ENCODE measurements at regions not wholly inside any gene's neighbourhood (a gene's known extent, or its start where the extent isn't known, plus 50 kb on each side); places are given as distances from the start of the nearest gene placed in this dataset.

DNA sequence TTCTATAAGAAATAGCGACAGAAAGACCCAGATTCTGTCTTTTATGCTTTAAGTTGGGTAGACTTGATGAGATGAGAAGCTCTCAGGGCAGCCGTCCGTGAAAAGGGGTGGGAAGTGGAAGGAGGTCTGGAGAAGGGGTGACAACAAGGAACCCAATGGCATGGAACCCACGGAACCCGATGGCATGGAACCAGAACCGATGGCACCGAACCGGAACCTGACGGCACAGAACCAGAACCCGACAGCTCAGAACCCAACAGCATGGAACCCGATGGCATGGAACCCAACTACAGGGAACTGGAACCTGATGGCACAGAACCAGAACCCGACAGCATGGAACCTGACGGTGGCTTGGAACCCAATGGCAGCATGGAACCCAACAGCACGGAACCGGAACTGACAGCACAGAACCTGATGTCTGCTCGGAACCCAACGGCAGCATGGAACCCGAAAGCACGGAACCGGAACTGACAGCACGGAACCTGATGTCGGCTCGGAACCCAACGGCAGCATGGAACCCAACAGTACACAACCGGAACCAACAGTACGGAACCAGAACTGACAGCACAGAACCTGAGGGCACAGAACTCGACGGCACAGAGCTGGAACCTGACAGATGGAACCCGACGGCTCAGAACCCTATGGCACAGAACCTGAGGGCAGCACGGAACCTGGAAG is 155.2 kb downstream of the TMEM18 start:
- peaks cover 27% of the 10 kb centered on the region for H3K27me3 ChIP-seq (ENCODE audit: insufficient read depth, low read depth)
- no peaks in the 10 kb centered on the region for H4K20me1 ChIP-seq (ENCODE audit: insufficient read depth)
- H3K4me3 ChIP-seq: no peak overlapping the region
- no peaks in the 10 kb centered on the region for H3K9me2 ChIP-seq (ENCODE audit: insufficient read depth)
- no peak for DNase-seq
- no TSS peak for BruUV-seq (replicated peaks)
- H3K79me2 ChIP-seq (ENCODE audit: low read depth): no peaks in the 10 kb centered on the region
- H3K9me3 ChIP-seq (ENCODE audit: insufficient read depth, low read depth): no peaks in the 10 kb centered on the region
- no peak overlapping the region for H2AFZ ChIP-seq
- ChIA-PET CTCF (no interaction called here), POLR2A (ENCODE audit: unreplicated experiment) (no interaction called here)
- no peak for TF ChIP-seq CTCF (conservative IDR thresholded peaks at IDR 0.05)
- TF ChIP-seq EZH2 (IDR thresholded peaks at IDR 0.05; ENCODE audit: low read depth): no peak
- intact Hi-C loops (cut with micrococcal nuclease; ENCODE audit: unreplicated experiment): no loop called here
- no peaks in the 10 kb centered on the region for H3K36me3 ChIP-seq (ENCODE audit: low read depth)
- no peaks in the 10 kb centered on the region for H3F3A ChIP-seq (ENCODE audit: insufficient read depth, low read depth)
- H3K4me2 ChIP-seq: no peak overlapping the region
- no peak overlapping the region for H3K27ac ChIP-seq
- H3K4me1 ChIP-seq (replicated peaks; ENCODE audit: insufficient read depth): peaks cover 9% of the 10 kb centered on the region

DNA sequence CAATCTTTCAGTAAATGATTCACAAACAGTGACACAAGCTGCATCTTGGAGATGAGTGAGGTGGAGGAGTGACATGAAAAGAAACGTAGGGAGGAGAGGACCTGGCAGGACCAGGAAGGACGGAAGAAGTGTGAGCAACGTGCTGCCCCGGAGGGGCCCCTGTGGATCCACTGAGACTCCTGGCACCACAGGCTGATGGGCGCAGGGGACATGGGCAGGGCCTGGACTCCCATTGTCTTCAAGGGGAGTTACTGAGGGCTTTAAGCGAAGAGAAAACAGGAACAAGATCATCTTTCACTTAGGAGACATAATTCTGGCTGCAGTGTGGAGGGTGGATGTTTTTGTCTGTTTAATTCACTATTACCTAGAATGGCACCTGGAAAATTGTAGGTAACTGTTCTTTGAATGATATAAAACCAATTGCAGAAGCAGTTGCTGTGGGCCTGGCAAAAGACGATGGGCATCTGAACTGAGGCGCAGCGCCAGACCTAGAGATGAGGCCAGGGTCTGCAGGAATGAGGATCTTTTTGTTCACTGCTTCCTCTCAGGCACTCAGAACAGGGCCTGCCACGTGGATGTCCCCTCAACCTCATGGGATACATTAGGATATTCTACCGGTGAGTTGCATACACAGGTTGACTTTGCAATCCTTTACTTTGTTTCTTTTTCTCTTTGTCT is 156.4 kb downstream of the TMEM18 start:
- no peaks in the 10 kb centered on the region for H3K9me2 ChIP-seq (ENCODE audit: insufficient read depth)
- H3F3A ChIP-seq (ENCODE audit: insufficient read depth, low read depth): no peaks in the 10 kb centered on the region
- no peaks in the 10 kb centered on the region for H3K79me2 ChIP-seq (ENCODE audit: low read depth)
- no peak overlapping the region for H2AFZ ChIP-seq
- DNase-seq: no peak
- ChIA-PET POLR2A (ENCODE audit: unreplicated experiment) (no interaction called here), CTCF (no interaction called here)
- no peaks in the 10 kb centered on the region for H4K20me1 ChIP-seq (ENCODE audit: insufficient read depth)
- H3K4me3 ChIP-seq: no peak overlapping the region
- peaks cover 35% of the 10 kb centered on the region for H3K27me3 ChIP-seq (ENCODE audit: insufficient read depth, low read depth)
- no peak overlapping the region for H3K27ac ChIP-seq
- no peaks in the 10 kb centered on the region for H3K36me3 ChIP-seq (ENCODE audit: low read depth)
- H3K9me3 ChIP-seq (ENCODE audit: insufficient read depth, low read depth): no peaks in the 10 kb centered on the region
- H3K4me2 ChIP-seq: no peak overlapping the region
- TF ChIP-seq EZH2 (IDR thresholded peaks at IDR 0.05; ENCODE audit: low read depth) (no peak), CTCF (conservative IDR thresholded peaks at IDR 0.05) (no peak)
- no TSS peak for BruUV-seq (replicated peaks)
- intact Hi-C loops (cut with micrococcal nuclease; ENCODE audit: unreplicated experiment): no loop called here
- H3K4me1 ChIP-seq (replicated peaks; ENCODE audit: insufficient read depth): peaks cover 9% of the 10 kb centered on the region

DNA sequence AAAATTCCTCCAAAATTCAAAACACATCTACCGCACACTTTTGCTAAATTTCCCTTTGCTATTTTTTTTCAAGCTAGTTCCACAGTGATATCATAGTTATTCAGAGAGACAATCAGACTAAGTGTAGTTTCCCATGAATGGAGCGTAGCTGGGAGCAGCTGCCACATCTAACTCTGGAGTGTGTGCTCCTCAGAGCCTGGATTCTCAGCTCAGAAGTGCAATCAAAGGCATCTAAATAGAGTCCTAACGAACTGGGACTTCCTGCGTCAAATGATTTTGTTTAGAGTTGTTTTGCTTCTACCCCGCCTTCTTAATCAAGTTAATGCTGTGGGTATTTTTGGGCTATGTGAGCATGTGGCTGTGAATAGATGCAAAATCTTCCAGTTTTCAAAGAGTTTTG is 160.3 kb downstream of the TMEM18 start:
- Histone ChIP-seq H3K27me3 (ENCODE audit: insufficient read depth, low read depth) (peaks cover 20% of the 10 kb centered on the region), H3K4me1 (replicated peaks; ENCODE audit: insufficient read depth) (no peaks in the 10 kb centered on the region), H3K27ac (no peak overlapping the region), H3K4me3 (no peak overlapping the region), H3K9me2 (ENCODE audit: insufficient read depth) (no peaks in the 10 kb centered on the region), H4K20me1 (ENCODE audit: insufficient read depth) (no peaks in the 10 kb centered on the region), H3K36me3 (ENCODE audit: low read depth) (no peaks in the 10 kb centered on the region), H2AFZ (no peak overlapping the region; the same call in 1 of the 2 replicates), H3K9me3 (ENCODE audit: insufficient read depth, low read depth) (no peaks in the 10 kb centered on the region), H3K79me2 (ENCODE audit: low read depth) (no peaks in the 10 kb centered on the region), H3K4me2 (no peak overlapping the region), H3F3A (ENCODE audit: insufficient read depth, low read depth) (no peaks in the 10 kb centered on the region)
- CTCF ChIA-PET: no interaction called here
- no peak for TF ChIP-seq EZH2 (IDR thresholded peaks at IDR 0.05; ENCODE audit: low read depth)
- TF ChIP-seq CTCF (conservative IDR thresholded peaks at IDR 0.05): no peak
- no TSS peak for BruUV-seq (replicated peaks)
- no peak for DNase-seq
- POLR2A ChIA-PET (ENCODE audit: unreplicated experiment): no interaction called here
- intact Hi-C loops (cut with micrococcal nuclease; ENCODE audit: unreplicated experiment): no loop called here
